Coronary artery (tissue), 2 donors: ENCODE measurements at regions not wholly inside any gene's neighbourhood (a gene's known extent, or its start where the extent isn't known, plus 50 kb on each side); places are given as distances from the start of the nearest gene placed in this dataset.

Source experiments
- DNase-seq: peaks from one replicate; pipeline ENCODE4 v3.0.0-alpha.2; 2017; ENCODE audit warnings: low spot score
- H3K27ac ChIP-seq, 2 donors: fragments of 200-600 bp; sonication (generic); one replicate each; pipeline ENCODE4 v1.5.1; 2016 to 2019
- H3K4me3 ChIP-seq: fragments of 200-600 bp; sonication (generic); 2 replicates; pipeline ENCODE4 v1.5.1; 2016; ENCODE audit warnings: mild to moderate bottlenecking, moderate library complexity
- TF ChIP-seq, protein P1 (sequence below): fragments of 200-600 bp; sonication (generic); IDR thresholded peaks from one replicate; pipeline ENCODE4 v1.5.1; 2019; ENCODE audit warnings: antibody characterized with exemption

DNA sequence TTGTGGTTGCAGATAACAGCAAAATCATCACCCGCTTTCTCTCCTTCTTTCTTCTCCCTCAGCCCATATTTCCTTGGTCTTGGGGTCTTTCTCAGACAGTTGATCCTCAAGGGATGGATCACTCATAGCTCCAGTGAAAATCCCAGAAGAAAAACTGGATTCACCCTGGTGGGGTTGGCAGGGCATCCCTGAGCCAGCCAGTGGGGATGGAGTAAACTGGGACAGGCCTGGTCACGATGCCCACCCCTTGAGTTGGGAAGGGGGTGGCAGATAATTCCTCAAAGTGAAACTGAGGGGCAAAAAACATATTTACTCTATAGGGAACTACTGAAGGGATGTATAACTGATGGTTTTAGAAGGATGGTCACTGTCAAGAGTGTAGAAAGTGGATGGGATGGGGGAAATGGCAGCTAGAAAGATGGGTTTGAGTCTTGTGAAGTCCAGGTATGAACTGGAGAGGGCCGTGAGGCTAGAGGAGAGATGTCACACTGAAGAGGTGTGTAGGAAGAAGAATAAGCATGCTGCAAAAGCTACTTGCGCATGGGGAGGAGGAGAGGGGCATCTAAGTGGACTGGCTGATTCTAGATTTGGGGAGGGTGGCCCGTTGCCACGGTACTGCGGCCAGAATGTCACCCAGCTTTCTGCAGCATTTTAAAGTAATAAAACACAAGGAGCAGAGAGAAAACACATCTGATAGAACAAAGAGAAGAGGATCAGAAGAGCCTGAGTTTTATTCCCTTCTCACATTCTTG lies 162.8 kb downstream of the PJA2 start:
- TF ChIP-seq, protein P1, sequence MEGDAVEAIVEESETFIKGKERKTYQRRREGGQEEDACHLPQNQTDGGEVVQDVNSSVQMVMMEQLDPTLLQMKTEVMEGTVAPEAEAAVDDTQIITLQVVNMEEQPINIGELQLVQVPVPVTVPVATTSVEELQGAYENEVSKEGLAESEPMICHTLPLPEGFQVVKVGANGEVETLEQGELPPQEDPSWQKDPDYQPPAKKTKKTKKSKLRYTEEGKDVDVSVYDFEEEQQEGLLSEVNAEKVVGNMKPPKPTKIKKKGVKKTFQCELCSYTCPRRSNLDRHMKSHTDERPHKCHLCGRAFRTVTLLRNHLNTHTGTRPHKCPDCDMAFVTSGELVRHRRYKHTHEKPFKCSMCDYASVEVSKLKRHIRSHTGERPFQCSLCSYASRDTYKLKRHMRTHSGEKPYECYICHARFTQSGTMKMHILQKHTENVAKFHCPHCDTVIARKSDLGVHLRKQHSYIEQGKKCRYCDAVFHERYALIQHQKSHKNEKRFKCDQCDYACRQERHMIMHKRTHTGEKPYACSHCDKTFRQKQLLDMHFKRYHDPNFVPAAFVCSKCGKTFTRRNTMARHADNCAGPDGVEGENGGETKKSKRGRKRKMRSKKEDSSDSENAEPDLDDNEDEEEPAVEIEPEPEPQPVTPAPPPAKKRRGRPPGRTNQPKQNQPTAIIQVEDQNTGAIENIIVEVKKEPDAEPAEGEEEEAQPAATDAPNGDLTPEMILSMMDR, result no peak
- no peak overlapping the region for H3K4me3 ChIP-seq

More for the DNA sequence above, 162.8 kb downstream of the PJA2 start:
- no peak for DNase-seq
- no peak overlapping the region for H3K27ac ChIP-seq
